ENCODE measurements at regions not wholly inside any gene's neighbourhood (a gene's known extent, or its start where the extent isn't known, plus 50 kb on each side); places are given as distances from the start of the nearest gene placed in this dataset.

DNA sequence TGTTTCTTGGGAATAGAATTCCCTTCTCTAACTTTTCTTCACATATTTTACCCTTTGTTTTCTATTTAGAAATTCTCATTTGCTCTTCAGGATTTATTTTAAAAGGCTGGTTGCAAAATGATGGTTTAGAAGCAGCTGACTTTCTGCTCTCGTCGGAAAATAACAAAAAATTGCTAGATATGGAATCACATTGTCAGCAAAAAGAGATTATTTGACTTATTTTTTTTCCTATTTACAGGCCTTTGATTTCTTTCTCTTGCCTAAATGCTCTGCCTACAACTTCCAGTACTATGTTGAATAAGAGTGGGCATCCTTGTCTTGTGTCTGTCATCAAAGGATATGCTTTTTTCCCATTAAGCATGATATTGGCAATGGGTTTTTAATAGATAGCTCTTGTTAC, 1619.1 kb upstream of the ACO1 start:
- no peak overlapping the region for H3K4me2 ChIP-seq (ENCODE audit: control insufficient read depth, insufficient read depth)
- BruUV-seq (replicated peaks) = no TSS peak
- H3K27ac ChIP-seq (ENCODE audit: control insufficient read depth, insufficient read depth) = no peak overlapping the region
- ChIA-PET POLR2A (no interaction called here), CTCF (no interaction called here), RAD21 (ENCODE audit: unreplicated experiment) (no interaction called here), SMC1A (ENCODE audit: uncharacterized antibody, unreplicated experiment) (interaction anchor here (0.8 kb wide), 1 partner anchor 66 kb away, joined by 3 read pairs; no protein-coding TSS in a partner anchor)
- DNase-seq (ENCODE audit: low read depth, low spot score) (no peak), ATAC-seq (no peak), FAIRE-seq (no peak)
- no peaks in the 10 kb centered on the region for H3K27me3 ChIP-seq (replicated peaks in 1 of 2; ENCODE audit: control insufficient read depth in 2 of 2, insufficient read depth in 2 of 2, low read length in 1 of 2)
- H3K36me3 ChIP-seq (ENCODE audit: control insufficient read depth in 2 of 2, insufficient read depth in 2 of 2, low read length in 1 of 2) = no peaks in the 10 kb centered on the region
- 33% methylated on average over 2 of the region's 2 CpGs for WGBS (ENCODE audit: insufficient coverage, insufficient replicate concordance, low lambda C conversion rate, missing lambda C conversion rate)
- no peak overlapping the region for H2AFZ ChIP-seq (ENCODE audit: control insufficient read depth, low read depth, low read length)
- in situ Hi-C loops (cut with MboI) (no loop called here), intact Hi-C loops (cut with micrococcal nuclease; ENCODE audit: unreplicated experiment) (no loop called here)
- TF ChIP-seq CREB1 (IDR thresholded peaks at IDR 0.05; ENCODE audit: low read depth) = no peak
- TF ChIP-seq POLR2AphosphoS2 (IDR thresholded peaks at IDR 0.05; ENCODE audit: low read depth, low read length) = no peak
- TF ChIP-seq ATF7 (IDR thresholded peaks at IDR 0.05; ENCODE audit: low read depth) = no peak
- TF ChIP-seq SUPT20H (IDR thresholded peaks at IDR 0.05; ENCODE audit: borderline replicate concordance, control insufficient read depth, low read depth, low read length) = no peak
- TF ChIP-seq POU2F2 (IDR thresholded peaks at IDR 0.05; ENCODE audit: borderline replicate concordance, low read depth, low read length) = no peak
- no peak for TF ChIP-seq BACH1 (IDR thresholded peaks at IDR 0.05; ENCODE audit: borderline replicate concordance)
- TF ChIP-seq CBFB (IDR thresholded peaks at IDR 0.05; ENCODE audit: low read depth) = no peak
- no peak for TF ChIP-seq BRCA1 (IDR thresholded peaks at IDR 0.05; ENCODE audit: low read depth, low read length)
- no peak for TF ChIP-seq IRF4 (IDR thresholded peaks at IDR 0.05; ENCODE audit: low read depth, low read length)
- TF ChIP-seq ZZZ3 (IDR thresholded peaks at IDR 0.05; ENCODE audit: control insufficient read depth, insufficient read length, low read depth) = no peak
- TF ChIP-seq SP1 (IDR thresholded peaks at IDR 0.05; ENCODE audit: low read depth, low read length) = no peak
- no peak for TF ChIP-seq SMC3 (IDR thresholded peaks at IDR 0.05; ENCODE audit: borderline replicate concordance, low read length)
- TF ChIP-seq, protein P1, sequence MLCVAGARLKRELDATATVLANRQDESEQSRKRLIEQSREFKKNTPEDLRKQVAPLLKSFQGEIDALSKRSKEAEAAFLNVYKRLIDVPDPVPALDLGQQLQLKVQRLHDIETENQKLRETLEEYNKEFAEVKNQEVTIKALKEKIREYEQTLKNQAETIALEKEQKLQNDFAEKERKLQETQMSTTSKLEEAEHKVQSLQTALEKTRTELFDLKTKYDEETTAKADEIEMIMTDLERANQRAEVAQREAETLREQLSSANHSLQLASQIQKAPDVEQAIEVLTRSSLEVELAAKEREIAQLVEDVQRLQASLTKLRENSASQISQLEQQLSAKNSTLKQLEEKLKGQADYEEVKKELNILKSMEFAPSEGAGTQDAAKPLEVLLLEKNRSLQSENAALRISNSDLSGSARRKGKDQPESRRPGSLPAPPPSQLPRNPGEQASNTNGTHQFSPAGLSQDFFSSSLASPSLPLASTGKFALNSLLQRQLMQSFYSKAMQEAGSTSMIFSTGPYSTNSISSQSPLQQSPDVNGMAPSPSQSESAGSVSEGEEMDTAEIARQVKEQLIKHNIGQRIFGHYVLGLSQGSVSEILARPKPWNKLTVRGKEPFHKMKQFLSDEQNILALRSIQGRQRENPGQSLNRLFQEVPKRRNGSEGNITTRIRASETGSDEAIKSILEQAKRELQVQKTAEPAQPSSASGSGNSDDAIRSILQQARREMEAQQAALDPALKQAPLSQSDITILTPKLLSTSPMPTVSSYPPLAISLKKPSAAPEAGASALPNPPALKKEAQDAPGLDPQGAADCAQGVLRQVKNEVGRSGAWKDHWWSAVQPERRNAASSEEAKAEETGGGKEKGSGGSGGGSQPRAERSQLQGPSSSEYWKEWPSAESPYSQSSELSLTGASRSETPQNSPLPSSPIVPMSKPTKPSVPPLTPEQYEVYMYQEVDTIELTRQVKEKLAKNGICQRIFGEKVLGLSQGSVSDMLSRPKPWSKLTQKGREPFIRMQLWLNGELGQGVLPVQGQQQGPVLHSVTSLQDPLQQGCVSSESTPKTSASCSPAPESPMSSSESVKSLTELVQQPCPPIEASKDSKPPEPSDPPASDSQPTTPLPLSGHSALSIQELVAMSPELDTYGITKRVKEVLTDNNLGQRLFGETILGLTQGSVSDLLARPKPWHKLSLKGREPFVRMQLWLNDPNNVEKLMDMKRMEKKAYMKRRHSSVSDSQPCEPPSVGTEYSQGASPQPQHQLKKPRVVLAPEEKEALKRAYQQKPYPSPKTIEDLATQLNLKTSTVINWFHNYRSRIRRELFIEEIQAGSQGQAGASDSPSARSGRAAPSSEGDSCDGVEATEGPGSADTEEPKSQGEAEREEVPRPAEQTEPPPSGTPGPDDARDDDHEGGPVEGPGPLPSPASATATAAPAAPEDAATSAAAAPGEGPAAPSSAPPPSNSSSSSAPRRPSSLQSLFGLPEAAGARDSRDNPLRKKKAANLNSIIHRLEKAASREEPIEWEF (IDR thresholded peaks at IDR 0.05; ENCODE audit: insufficient replicate concordance, low read depth, low read length) = no peak
- TF ChIP-seq ZNF274 (IDR thresholded peaks at IDR 0.05; ENCODE audit: insufficient read depth, insufficient read length) = no peak
- TF ChIP-seq NBN (IDR thresholded peaks at IDR 0.05) = no peak
- no peak for TF ChIP-seq NFXL1 (IDR thresholded peaks at IDR 0.05; ENCODE audit: borderline replicate concordance)
- TF ChIP-seq SUZ12 (IDR thresholded peaks at IDR 0.05; ENCODE audit: unreplicated experiment) = no peak
- TF ChIP-seq TAF1 (IDR thresholded peaks at IDR 0.05; ENCODE audit: borderline replicate concordance, low read depth, low read length) = no peak
- no peak for TF ChIP-seq NFYA (IDR thresholded peaks at IDR 0.05; ENCODE audit: borderline replicate concordance, low read depth, low read length)
- no peaks in the 10 kb centered on the region for H4K20me1 ChIP-seq (ENCODE audit: control insufficient read depth, insufficient read depth)
- no peaks in the 10 kb centered on the region for H3K79me2 ChIP-seq (ENCODE audit: control insufficient read depth, insufficient read depth, low read length)
- no peaks in the 10 kb centered on the region for H3K9me3 ChIP-seq (replicated peaks; ENCODE audit: control insufficient read depth, insufficient read depth, low read length)
- H3K4me1 ChIP-seq (ENCODE audit: control insufficient read depth, insufficient read depth, low read length) = no peaks in the 10 kb centered on the region
- H3K4me3 ChIP-seq = no peak overlapping the region
- H3K9ac ChIP-seq (ENCODE audit: control insufficient read depth, insufficient read depth, low read length) = no peak overlapping the region
